ENCODE measurements at regions not wholly inside any gene's neighbourhood (a gene's known extent, or its start where the extent isn't known, plus 50 kb on each side); places are given as distances from the start of the nearest gene placed in this dataset.
"Not testable (repeated sequence)": the region's sequence is repeated elsewhere in the genome, so short reads cannot be mapped to it uniquely, and the experiment has no call there.

DNA sequence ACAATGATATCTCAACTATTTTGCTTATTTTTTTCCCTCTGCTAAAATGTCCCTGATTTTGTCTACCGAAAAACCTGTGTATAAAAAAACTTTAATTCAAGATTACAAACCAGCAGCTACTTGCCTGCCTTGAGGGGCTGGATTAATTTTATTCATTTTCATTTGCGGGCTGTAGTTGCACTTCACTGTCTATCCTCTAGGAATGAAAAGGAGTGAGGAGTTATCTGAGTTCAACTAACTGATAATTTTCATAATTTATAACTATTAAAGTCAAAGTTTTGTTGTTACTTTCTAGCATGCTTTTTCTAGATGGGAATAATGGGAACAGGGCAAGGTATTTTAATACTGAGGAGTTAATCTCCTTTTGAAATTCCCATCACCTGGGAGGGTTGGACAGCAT, 50.3 kb upstream of the AGTPBP1 start:
- not testable (repeated sequence) for DNase-seq (ENCODE audit: low spot score)

DNA sequence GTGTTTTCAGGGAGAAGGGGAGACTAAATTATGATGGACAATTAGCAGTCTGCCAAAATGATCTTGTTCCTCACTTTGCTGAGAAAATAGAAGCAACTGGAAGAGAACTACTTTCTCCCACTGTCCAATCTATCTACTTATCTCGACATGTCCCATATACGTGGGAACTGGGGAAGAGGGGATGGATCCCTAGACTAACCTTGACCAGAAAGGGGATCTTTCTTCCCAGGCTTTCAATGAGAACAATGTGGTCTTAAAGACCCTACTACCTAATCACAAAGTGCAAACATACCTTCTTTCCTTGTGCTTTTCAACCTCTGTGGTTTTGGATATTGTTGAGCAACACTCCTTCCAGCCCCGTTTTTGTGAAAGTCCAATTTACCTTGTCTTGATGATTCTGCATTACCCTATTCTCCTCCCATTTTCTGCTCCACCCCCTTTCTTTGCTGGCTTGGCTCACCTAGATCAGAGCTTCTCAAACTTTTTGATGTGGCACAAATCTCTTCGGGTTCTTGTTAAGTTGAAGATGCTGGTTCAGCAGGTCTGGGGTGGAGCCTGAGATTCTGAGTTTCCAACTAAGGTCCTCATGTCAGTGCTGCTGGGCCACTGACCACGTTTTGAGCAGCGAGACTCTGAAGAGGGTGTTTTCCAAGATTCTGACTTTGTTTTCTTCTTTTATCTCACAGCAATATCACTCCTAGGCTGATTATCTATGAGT, 61.4 kb upstream of the AGTPBP1 start:
- not testable (repeated sequence) for DNase-seq (ENCODE audit: low spot score)

DNA sequence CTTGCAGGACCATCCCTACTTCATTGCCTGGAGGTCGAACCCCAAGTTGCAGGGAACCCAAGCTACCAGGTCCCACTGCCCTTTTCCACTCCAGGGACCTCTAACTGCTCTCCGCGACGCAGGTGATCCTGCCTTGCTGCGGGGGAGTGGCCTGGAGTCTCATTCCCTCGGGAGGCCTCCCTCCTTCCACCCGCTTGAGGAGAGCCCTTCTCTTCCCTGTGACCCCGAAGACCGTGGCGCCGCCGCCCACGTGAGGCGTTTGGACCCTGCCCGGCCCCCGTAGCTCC, 63.0 kb upstream of the AGTPBP1 start:
- not testable (repeated sequence) for DNase-seq (ENCODE audit: low spot score)

DNA sequence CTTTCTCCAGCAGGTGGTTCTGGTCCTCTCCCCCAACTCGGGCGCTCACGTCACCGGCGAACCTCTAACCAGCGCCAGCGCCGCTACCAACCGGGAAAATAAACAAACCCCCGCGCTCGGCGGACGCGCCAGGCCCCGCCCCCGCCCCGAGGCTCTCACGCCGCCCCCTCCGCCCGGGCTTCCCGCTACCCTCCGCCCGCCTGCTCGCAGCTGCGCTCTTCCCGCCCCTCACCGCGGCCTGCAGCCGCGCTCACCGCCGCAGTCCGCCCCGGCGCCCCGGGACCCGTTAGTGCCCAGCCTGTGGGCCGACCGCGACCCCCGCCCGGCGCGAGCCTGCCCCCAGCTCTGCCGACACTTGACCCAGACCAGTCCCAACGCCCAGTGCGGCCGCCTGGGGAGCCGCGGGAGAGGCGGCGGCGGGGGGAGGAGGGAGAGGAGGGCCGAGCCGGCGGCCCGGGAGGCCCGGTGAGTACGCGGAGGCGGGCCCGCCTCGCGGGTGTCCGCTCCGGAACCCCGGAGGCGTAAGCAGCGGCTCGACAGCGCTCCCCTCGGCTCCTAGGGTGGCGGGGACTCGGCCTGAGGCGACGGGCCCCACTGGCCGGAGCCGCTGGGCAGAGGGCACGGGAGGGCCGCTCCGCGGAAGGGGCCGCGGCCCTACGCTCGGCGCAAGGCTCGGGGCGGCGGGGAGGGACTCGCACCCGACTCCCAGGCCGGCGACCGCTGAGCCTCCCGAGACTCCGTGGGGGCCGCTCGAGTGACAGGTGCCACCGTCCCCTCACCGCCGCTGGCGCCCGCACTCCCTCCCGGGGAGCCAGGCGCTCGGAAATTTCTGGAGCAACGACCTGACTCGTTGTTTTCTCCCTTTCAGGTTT, 63.6 kb upstream of the AGTPBP1 start:
- peak; percentile 78 for DNase-seq (ENCODE audit: low spot score)

DNA sequence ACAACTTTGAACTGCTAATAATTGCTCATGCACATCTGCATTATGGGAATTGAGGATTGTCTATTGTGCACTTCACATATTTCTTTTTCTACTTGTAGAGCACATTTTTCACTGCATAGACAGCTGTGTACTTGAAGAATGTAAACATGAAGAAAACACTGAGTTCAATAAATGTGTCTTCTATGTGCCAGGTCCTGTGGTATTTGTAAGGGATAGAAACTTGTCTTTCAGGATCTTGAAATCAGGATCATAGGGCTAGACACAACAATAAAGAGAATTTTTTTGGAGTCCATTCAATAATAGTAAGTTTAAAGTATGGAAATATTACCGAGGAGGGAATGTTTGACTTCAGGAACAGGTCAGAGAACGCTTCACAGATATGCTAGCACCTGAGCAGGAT, 66.6 kb upstream of the AGTPBP1 start:
- not testable (repeated sequence) for DNase-seq (ENCODE audit: low spot score)

DNA sequence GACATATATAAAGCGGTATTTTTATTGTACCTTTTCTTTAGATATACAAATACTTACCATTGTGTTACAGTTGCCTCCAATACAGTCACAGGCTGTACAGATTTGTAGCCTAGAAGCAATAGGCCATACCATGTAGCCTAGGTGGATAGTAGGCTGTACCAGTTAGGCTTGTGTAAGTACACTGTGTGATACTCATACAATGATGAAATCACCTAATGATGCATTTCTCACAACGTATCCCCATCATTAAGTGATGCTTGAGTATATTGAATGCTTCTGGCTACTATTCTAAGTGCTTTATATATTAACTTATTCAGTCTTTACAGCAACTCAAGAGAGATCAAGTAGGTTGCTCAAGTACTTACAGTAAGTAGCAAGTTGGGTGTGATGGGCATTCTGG, 71.6 kb upstream of the AGTPBP1 start:
- DNase-seq (ENCODE audit: low spot score), result not testable (repeated sequence)

DNA sequence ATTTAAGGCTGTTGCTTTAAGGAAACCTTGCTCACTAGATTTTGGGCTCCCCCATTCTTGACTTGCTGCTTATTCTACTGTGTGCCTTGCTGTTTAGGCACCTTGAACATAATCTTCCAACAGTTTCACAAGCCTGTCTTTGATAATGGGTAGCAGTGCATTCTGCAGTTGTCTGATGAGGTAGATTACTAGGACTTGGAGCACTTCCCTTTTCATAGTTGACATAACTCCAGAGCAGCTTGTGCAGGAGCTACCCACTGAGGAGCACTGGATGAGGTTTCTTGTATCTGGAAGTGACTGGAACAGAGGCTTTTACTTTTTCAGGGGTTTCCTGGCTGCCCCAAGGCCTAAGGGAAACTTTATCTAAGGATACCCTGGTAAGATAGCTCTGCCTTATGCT, 73.0 kb upstream of the AGTPBP1 start:
- DNase-seq (ENCODE audit: low spot score), result not testable (repeated sequence)

DNA sequence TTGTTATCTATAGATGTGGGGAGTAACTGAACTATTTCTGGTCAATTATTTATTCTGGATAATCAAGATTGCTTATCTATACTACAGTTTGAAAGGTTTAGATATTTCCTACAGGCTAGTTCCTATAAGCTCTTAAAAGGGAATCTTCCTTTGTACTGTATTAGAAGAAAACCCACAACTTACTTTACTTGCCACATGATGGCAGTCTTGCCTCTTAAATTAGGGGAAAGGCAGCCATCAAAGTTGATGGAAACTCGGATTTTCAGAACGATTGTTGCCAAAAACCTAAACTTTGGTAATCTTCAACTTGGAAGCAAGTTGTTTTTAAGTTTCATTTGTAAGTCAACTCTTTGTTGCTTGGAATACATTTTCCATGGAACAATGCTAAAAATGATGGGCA, 77.2 kb upstream of the AGTPBP1 start:
- not testable (repeated sequence) for DNase-seq (ENCODE audit: low spot score)

DNA sequence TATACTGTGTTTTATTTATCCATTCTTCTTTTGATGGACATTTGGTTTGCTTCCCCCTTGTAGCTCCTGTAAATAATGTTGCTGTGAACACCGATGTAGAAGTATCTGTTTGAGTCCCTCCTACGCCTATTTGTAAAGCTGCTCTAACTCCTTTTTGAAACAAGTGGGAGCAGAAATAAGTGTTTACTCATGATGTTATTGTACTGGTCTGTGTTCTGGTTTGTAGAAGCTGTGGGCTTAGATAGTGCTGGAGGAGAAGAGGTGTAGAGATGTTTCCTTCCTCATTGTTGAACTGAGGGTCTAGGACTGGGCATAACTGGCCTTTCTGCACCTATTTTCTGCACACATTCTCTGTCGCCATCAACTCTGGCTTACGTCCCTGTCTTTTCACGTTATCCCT, 78.8 kb upstream of the AGTPBP1 start:
- DNase-seq (ENCODE audit: low spot score), result not testable (repeated sequence)

DNA sequence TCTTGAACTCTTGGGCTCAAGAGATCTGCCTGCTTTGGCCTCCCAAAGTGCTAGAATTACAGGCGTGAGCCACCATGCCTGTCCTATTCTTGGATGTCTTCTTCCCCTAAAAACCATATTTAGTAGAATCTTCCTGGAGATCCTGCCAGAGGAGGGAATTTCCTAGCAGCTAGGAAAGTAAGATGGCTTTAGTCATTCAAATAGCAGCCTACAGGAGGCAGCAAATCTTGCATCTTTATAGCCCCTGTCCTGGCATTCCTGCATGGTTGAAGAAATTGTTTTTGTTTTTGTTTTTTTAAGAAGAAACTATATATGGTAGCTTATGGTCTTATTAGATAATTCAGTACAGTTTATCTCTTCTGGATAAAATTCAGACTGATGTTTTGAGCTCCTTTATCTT, 83.2 kb upstream of the AGTPBP1 start:
- DNase-seq (ENCODE audit: low spot score), result peak; percentile 17

DNA sequence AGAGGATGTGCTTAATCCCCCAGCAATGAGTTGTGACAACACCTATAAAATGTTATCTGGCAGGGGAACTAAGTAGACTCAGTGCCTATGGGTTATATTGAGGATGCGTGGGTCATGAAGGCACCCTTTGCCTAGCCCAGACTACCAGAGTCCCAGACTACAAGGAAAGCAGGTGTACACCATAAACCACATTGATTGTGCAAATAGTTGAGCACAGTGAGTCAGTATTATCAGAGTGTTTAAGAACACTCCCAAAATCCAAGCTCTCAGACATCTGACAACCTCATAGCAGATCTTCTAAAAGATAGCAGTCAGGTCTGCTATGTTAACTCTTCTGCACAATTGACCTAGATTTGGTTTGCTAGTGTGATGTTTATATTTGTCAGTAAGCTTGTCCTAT, 92.8 kb upstream of the AGTPBP1 start:
- DNase-seq (ENCODE audit: low spot score), result not testable (repeated sequence)

DNA sequence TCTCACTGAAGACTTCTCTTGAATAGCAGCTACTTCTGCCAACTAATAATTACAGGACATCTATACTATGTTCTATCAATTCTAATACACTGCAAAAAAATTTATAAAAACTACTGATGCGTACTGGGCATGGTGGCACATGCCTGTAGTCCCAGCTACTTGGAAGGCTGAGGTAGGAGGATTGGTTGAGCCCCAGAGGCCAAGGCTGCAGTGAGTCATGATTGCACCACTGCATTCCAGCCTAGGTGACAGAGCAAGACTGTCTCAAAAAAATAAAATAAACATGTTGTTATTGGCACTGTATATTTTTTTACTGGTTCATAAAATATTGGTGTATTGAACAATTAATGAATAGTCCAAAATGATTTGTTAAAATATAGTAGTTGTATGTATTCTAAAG, 97.0 kb upstream of the NAA35 start:
- not testable (repeated sequence) for DNase-seq (ENCODE audit: low spot score)

DNA sequence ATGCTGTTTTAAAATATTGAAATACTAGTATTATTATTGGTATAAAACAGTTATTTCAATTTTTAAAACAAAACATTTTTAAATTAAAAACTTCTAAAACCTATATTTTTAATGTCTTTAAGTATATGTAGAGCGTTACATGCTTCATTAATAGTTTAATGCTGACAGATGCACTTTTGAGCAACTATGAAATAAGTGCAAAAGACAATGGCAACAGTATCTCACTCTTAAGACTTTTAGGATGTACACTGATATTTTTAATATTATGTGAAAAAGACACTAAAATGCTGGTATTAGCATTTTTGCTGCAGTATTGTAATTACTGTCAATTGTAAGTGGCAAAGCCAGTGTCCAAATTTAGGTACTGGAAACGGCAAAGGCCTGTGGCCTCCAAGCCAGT, 93.2 kb upstream of the NAA35 start:
- DNase-seq (ENCODE audit: low spot score), result not testable (repeated sequence)

DNA sequence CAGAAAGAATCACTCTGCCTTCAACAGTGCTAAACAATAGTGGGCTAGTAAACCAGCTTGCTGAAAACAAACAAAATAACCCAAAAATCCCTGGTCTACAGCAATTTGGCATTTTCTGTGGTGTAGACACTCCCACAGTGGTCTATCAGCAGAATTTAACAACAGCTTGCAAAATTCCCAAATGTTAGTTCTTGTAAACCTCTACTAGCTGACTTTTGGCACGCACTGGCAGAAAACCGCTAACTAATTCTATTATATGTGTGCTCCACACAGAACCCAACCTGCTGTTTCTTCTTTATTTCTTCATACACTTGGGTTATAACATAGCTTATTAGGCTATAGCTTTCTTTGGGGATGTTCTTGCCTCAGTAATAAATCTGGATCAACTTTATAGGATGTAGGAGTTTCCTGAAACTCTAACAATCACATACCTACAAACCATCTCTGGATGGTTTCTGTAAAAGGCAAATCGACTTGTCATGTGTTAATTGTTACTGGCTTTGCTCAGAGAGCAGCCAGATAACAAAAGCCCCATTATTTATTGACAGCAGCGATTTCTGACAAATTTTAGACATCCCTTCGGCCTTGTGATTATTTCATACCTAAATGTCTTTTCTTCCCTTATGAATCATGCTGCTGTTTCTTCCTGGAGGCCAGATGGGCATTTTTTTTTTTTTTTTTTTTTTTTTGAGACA, 82.7 kb upstream of the NAA35 start:
- no peak for DNase-seq (ENCODE audit: low spot score)

DNA sequence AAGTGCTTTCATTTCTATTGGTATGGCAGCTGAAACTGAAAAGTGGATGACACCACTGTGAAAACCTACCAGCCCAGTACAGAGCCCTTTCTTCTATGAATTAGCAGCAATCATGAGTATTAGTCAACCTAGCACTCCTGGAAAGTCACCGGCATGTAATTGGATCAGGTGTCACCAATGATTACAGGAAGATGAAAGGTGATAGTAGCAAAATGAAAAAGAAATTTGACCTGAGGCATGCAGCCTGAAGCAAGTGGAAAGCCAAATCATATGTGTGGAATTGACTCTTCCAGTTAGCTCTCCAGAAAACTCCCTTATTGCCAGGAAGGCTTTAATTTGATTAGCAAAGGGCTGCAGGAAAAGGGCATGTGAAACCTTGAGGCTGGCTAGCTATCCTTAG, 81.2 kb upstream of the NAA35 start:
- no peak for DNase-seq (ENCODE audit: low spot score)

DNA sequence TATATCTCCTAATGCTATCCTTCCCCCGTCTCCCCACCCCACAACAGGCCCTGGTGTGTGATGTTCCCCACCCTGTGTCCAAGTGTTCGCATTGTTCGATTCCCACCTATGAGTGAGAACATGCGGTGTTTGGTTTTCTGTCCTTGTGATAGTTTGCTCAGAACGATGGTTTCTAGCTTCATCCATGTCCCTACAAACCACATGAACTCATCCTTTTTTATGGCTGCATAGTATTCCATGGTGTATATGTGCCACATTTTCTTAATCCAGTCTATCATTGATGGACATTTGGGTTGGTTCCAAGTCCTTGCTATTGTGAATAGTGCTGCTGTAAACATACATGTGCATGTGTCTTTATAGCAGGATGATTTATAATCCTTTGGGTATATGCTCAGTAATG, 79.1 kb upstream of the NAA35 start:
- DNase-seq (ENCODE audit: low spot score), result not testable (repeated sequence)

DNA sequence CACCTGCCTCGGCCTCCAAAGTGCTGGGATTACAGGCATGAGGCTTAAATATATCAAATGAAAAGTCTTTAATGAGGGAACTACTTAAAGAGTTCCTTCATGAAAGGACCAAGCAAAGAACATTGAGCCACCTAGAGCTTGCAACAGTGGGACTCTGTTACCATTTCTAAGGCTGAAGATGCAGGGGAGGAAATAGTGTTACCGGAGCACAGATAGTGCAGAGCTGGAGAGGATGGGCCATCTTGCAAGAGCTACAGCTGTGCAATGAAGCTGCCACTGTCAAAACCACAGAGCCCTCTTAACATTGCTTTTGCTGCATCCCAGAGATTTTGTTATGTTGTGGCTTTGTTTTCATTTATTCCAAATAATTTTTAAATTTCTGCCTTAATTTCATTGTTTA, 77.1 kb upstream of the NAA35 start:
- no peak for DNase-seq (ENCODE audit: low spot score)

DNA sequence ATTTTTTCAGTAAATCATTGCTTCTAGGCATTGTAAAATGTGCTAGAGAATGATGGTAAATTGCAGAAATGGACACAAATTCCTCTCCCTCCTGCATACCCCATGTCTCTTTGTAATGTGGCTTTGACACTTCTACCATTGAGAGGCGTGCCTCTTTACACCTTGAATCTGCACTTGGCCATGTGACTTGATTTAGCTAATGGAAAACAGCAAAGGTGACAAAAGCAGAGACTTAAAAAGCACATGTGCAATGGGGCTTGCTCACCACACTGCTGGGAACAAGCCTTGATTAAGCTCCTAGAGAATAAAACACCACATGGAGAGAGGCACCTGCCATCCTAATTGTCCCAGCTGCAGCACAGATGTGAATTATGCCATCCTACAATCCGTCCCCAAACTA, 69.9 kb upstream of the NAA35 start:
- no peak for DNase-seq (ENCODE audit: low spot score)

DNA sequence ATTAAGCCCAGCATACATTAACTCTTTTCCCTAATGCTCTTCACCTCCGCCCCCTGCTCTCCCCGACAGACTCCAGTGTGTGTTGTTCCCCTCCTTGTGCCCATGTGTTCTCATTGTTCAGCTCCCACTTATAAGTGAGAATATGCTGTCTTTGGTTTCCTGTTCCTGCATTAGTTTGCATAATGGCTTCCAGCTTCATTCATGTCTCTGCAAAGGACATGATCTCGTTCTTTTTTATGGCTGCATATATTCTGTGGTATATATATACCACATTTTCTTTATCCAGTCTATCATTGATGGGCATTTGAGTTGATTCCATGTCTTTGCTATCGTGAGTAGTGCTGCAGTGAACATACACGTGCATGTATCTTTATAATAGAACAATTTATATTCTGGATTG, 69.3 kb upstream of the NAA35 start:
- not testable (repeated sequence) for DNase-seq (ENCODE audit: low spot score)

DNA sequence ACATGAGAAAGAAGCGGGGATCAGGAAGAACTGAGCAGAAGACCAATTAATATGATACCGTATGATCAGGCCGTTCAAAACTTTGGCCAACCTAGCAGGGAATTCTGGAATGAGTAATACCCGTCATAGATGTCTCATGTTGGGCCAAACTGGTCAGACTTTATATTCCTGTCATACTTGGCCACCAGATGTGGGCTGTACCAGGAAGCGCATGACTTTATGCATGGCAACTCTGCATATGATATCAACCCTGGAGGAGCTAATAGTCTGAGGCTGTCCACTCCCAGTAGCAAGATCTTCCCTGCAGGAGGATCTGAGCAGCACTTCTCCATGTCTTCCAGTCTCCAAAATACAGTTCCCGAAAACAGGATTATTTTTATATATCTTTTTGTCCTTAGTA, 68.5 kb upstream of the NAA35 start:
- DNase-seq (ENCODE audit: low spot score), result no peak

DNA sequence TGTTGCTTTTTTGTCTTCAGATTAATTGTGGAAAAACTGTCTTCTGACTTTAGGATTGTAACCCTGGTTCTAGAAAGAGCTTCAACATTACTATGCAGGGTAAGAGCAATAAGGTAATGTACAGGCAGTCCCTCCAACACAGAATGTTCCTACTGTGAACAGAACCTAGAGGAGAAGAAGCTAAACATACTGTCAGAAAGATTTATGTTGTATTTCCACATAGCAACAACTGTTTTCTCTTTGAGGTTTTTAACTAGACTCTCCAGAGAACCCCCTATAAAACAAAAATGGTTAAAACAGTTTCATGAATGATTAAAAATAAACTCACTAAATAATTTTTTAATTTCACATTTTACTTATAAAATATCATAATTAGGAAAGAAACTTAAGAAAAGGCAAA, 64.3 kb upstream of the NAA35 start:
- DNase-seq (ENCODE audit: low spot score), result no peak

DNA sequence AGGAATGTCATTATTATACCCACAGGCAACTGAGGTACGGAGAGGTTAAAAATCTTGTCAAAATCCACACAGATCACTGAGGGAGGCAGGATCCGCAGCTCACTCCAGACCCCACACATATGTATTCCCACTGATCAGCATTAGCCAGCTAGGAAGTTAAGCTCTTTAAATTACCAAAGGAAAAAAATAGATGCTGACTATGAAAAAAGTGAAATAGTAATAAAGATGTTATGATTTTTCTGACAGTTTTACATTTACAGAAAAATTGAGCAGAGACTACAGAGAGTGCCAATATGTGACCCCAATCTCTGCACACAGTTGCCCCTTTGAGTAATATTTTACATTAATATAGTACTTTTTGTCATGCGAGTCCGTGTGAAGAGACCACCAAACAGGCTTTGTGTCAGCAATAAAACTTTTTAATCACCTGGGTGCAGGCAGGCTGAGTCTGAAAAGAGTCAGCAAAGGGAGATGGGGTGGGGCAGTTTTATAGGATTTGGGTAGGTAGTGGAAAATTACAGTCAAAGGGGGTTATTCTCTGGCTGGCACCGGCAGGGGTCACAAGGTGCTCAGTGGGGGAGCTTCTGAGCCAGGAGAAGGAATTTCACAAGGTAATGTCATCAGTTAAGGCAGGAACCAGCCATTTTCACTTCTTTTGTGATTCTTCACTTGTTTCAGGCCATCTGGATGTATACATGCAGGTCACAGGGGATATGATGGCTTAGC, 61.9 kb upstream of the NAA35 start:
- not testable (repeated sequence) for DNase-seq (ENCODE audit: low spot score)

Data from GM03348 (cell line).